GM21423 (cell line): ENCODE measurements at regions not wholly inside any gene's neighbourhood (a gene's known extent, or its start where the extent isn't known, plus 50 kb on each side); places are given as distances from the start of the nearest gene placed in this dataset.

Experiments
- ATAC-seq: cut with Tn5 transposase; IDR thresholded peaks from one replicate; pipeline ENCODE4 v1.9.1; 2021; ENCODE audit warnings: mild to moderate bottlenecking, moderate library complexity; ENCODE audit not compliant: unreplicated experiment

- no peak for ATAC-seq
Observed at GRCh38 chr3:193844472-193844871, 251.5 kb downstream of the OPA1 start.

- no peak for ATAC-seq
Observed at GRCh38 chr3:193845144-193845543, 252.1 kb downstream of the OPA1 start.

GRCh38 chr3:193846569-193846968 lies 253.6 kb downstream of the OPA1 start:
- ATAC-seq = no peak

DNA sequence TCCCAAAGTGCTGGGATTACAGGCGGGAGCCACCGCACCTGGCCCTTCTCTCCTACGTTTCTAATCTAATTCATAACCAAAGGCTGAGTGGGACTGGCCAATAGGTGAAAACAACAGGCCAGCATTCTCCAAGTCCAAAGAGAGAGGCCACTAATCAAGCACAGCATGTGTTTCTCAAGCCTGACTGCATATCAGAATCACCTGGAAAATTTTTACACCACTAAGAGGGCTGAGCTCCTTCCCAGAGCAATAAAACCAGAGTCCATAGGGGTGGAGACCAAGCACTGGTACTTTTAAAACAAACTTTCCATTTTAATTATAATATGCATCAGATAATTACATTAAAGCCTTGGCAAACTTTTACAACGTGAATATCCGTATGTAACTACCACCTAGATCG lies 254.4 kb downstream of the OPA1 start:
- no peak for ATAC-seq

DNA sequence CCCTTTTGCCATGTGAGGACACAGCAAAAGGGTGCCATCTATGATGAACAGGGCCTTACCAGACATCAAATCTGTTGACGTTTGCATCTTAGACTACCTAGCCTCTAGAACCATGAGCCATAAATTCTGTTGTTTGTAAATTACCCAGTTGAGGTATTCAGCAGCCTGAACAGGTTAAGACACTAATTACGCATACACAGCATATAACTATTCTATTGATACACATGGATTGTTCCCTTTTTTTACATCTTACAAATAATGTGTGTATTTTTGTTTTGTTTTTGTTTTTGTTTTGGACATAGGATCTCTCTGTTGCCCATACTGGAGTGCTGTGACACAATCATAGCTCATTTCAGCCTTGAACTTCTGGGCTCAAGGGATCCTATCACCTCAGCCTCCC lies 255.5 kb downstream of the OPA1 start:
- no peak for ATAC-seq

DNA sequence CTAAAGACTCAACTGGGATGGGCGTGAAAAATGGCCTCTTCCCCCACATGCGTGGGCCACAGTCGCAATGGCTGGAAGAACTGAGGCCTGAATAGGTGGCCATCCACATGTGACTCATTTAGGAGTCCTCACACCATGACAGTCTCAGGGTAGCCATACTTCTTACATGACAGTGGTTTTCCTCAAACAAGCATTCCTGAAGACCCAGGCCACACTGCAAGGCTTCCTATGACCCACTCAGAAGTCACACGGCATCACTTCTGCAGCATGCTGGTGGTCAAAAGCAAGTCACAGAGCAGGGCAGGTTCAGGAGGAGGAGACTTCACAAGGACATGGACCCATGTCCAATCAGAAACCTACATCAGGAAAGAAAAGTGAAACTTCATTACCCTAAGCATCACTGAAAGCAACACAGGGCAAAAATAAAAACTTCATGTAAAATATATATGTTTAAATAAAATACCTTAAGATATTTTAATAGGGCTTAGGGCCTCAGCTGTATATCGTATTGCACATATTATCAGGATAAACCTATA lies 257.1 kb downstream of the OPA1 start:
- no peak for ATAC-seq

- no peak for ATAC-seq
Observed at GRCh38 chr3:193851428-193851847, 258.4 kb downstream of the OPA1 start.

- no peak for ATAC-seq
Observed at GRCh38 chr3:193851941-193852674, 259.1 kb downstream of the OPA1 start.

DNA sequence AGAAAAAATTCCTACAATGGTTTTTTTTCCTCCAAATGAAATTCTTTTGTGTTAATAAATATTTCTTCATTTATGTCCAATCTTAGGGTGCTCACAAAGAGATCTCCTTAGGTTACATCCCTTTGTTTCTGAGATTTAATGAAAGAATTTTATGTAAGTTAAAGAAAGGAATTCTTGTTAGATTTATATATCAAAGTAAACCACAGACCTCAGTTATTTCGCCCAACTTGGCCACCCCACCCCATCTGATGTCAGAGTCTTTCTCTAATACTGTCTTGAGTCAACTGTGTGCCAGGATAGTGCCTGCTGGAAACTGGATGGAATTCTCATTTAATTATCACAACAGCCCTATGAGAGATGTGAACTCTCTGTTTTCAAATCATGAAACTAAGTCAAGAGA lies 259.9 kb downstream of the OPA1 start:
- ATAC-seq = no peak

- ATAC-seq = no peak
Observed at GRCh38 chr3:193853511-193854219, 260.7 kb downstream of the OPA1 start.

DNA sequence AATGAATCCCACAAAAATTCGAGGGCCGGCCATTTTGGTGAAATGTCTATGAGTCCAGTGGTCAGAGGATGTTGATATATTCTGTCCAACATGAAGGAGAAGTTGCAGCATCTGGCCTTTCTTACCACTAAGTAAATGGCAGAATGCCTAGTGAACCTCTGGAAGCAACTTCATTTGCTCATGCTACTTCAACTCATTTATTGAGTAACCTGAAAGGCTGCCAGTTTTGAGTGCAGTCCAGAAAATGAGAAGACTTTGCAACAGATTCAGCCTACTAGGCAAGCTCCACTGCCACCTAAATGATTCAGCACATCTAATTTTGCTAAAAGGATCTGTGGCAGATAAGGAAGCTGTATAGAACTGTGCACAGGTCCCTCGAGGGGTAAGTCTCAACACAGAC lies 265.0 kb downstream of the OPA1 start:
- no peak for ATAC-seq

GRCh38 chr3:193859195-193859594 lies 266.2 kb downstream of the OPA1 start:
- ATAC-seq = no peak

DNA sequence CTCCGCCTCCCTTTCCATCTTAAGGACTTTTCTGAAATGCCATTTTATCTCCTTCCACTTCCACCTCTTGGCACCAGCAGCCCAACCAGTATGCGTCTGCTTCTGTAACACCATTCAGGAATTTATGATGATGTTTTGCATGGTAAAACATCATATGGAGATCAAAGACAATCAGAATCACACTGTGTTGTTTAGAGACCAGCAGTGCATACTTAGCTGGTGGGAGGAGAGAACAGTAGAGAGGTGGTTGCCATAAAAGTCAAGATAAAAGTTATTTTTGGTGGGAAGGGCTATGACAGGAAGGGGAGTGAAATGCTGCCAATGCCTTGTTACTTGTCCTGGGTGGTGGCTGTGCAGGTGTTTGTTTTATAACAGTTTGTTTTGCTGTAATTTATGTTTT lies 268.0 kb downstream of the OPA1 start:
- no peak for ATAC-seq

DNA sequence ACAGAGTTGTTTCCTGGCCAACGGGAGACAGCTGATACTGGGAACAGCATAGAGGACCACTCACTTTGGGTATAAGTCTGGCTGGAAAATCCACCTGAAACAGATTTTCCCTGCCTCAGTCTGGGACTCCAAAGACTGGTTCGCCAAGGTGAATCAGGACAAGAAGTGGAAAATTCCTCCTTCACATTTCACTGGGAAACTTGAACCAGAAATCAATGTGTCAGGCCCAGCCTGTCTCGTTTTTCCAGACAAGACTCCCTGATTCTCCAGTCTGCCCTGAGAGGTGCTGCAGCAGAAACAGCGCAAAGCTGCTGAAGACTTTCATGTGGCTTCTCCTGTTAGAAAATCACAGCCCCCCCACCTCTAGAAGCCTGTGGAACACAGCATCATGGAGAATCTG lies 269.8 kb downstream of the OPA1 start:
- ATAC-seq = no peak

GRCh38 chr3:193863657-193864357 lies 270.8 kb downstream of the OPA1 start:
- ATAC-seq = no peak

GRCh38 chr3:193865339-193865738 lies 270.6 kb upstream of the HES1 start:
- peak; percentile 74 for ATAC-seq

DNA sequence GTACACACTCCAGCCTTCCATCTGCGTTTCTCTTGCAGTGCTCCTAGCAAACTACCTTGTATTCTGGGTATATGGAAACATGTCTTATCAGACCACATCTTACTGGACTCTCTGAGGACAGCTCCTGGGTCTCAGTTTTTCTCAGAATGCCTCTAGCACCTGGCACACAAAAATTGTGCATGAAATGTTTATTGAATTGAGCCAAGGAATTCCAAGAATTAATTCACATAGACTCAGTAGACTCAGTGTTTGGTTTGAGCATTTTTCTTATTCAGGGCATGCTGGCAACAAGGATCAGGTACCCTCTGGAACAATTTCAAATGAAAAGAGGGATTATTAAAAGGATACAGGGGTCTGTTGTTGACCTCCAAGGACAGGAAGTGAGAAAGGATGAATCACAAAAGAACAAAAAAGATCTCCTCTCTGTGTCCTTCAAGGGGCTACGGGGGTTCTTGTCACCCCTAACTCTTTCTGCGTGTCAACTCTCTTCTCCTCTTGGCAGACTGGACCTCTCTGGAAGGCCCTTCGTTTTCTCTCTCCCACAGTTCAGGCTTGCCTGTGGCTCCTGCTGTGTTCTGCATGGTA lies 270.0 kb upstream of the HES1 start:
- no peak for ATAC-seq

- peak; percentile 33 for ATAC-seq
Observed at GRCh38 chr3:193868590-193868989, 267.4 kb upstream of the HES1 start.

GRCh38 chr3:193869221-193870201 lies 266.4 kb upstream of the HES1 start:
- ATAC-seq = no peak
